Kidney glomerular epithelial cell (primary cell): ENCODE measurements at regions not wholly inside any gene's neighbourhood (a gene's known extent, or its start where the extent isn't known, plus 50 kb on each side); places are given as distances from the start of the nearest gene placed in this dataset.

Source experiments
- DNase-seq: peaks from one replicate; lab custom pipeline; 2025; lab: John Stamatoyannopoulos, UW

- DNase-seq, result no peak
Observed at GRCh38 chrX:112910418-112910817, 69.8 kb upstream of the AMOT start.

GRCh38 chrX:112901869-112902725 is 61.5 kb upstream of the AMOT start:
- peak; percentile 53 for DNase-seq

GRCh38 chrX:112896051-112896450 is 55.4 kb upstream of the AMOT start:
- DNase-seq, result no peak
